Upper lobe of right lung (tissue), 1 donor: ENCODE measurements at regions not wholly inside any gene's neighbourhood (a gene's known extent, or its start where the extent isn't known, plus 50 kb on each side); places are given as distances from the start of the nearest gene placed in this dataset.

Experiments used
- ATAC-seq: fragments of 200-7000 bp; cut with Tn5 transposase; one replicate; pipeline ENCODE4 v1.9.1; 2020; ENCODE audit warnings: mild to moderate bottlenecking, moderate library complexity
- DNase-seq: peaks from one replicate; pipeline ENCODE4 v3.0.0-alpha.2; 2020
- H3K27ac ChIP-seq: fragments of 200-600 bp; one replicate; pipeline ENCODE4 v1.8.0; 2022
- H3K27me3 ChIP-seq: fragments of 200-600 bp; one replicate; pipeline ENCODE4 v1.8.0; 2022; ENCODE audit warnings: mild to moderate bottlenecking
- H3K36me3 ChIP-seq: fragments of 200-600 bp; one replicate; pipeline ENCODE4 v1.8.0; 2022
- H3K4me1 ChIP-seq: fragments of 200-600 bp; one replicate; pipeline ENCODE4 v1.8.0; 2022
- H3K4me3 ChIP-seq: fragments of 200-600 bp; one replicate; pipeline ENCODE4 v1.8.0; 2022; ENCODE audit warnings: mild to moderate bottlenecking
- H3K9me3 ChIP-seq: fragments of 200-600 bp; one replicate; pipeline ENCODE4 v1.8.0; 2022
- intact Hi-C: fragments of 100-400 bp; cut with DNase I; formaldehyde crosslinking; loops from one replicate; pipeline ENCODE4 v1.11.0; 2022
- TF ChIP-seq, protein P1 (sequence below): fragments of 200-600 bp; IDR thresholded peaks from one replicate; pipeline ENCODE4 v1.8.0; 2022; ENCODE audit warnings: antibody characterized with exemption
- donor health status: DM: no; HTN: yes; CAD: no; lungs with severe emphysema.

DNA sequence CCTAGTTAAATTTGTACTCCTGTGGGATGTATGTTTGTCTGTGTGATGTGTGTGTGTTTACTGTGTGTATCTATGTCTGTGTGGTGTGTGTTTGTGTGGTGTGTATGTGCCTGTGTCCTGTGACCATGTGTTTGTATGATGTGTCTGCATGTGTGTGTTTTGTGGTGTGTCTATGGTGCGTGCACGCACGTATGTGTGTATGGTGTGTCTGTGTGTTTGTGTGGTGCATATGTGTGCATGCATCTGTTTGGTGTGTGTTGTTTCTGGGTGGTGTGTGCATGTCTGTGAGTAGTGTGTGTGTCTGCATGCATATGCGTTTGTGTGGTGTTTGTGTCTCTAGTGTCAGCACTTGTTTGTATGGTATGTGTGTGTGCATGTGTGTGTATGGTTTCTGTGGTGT, 174.2 kb upstream of the RBFOX1 start:
- intact Hi-C loops: no loop called here
- H3K4me3 ChIP-seq: no peak overlapping the region
- no peaks in the 10 kb centered on the region for H3K36me3 ChIP-seq
- no peaks in the 10 kb centered on the region for H3K9me3 ChIP-seq
- DNase-seq: no peak
- H3K4me1 ChIP-seq: no peaks in the 10 kb centered on the region
- TF ChIP-seq, protein P1, sequence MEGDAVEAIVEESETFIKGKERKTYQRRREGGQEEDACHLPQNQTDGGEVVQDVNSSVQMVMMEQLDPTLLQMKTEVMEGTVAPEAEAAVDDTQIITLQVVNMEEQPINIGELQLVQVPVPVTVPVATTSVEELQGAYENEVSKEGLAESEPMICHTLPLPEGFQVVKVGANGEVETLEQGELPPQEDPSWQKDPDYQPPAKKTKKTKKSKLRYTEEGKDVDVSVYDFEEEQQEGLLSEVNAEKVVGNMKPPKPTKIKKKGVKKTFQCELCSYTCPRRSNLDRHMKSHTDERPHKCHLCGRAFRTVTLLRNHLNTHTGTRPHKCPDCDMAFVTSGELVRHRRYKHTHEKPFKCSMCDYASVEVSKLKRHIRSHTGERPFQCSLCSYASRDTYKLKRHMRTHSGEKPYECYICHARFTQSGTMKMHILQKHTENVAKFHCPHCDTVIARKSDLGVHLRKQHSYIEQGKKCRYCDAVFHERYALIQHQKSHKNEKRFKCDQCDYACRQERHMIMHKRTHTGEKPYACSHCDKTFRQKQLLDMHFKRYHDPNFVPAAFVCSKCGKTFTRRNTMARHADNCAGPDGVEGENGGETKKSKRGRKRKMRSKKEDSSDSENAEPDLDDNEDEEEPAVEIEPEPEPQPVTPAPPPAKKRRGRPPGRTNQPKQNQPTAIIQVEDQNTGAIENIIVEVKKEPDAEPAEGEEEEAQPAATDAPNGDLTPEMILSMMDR: no peak
- no peak overlapping the region for H3K27ac ChIP-seq
- H3K27me3 ChIP-seq: no peaks in the 10 kb centered on the region
- ATAC-seq: no peak

DNA sequence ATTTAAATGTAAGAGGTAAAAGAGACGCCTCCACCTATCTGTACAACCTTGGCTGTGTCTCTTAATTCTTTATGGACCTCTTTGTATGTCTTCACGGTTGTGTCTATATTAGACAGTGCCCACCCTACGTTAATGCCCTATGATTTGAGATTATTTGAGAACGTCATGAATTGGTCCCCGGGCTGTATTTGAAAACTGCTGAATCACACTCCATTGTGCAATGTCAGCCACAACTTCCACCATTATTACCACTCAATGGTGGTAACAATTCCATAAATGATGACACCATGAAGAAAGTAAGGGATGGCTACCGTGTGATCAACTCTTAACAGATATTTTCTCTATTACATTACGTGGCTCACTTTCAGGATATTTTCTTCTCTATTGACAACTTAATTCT, 182.4 kb upstream of the RBFOX1 start:
- Histone ChIP-seq H3K27me3 (no peaks in the 10 kb centered on the region), H3K36me3 (no peaks in the 10 kb centered on the region), H3K9me3 (no peaks in the 10 kb centered on the region), H3K4me3 (no peak overlapping the region), H3K4me1 (no peaks in the 10 kb centered on the region), H3K27ac (no peak overlapping the region)
- TF ChIP-seq, protein P1: no peak
- intact Hi-C loops: no loop called here
- no peak for ATAC-seq
- DNase-seq: no peak

DNA sequence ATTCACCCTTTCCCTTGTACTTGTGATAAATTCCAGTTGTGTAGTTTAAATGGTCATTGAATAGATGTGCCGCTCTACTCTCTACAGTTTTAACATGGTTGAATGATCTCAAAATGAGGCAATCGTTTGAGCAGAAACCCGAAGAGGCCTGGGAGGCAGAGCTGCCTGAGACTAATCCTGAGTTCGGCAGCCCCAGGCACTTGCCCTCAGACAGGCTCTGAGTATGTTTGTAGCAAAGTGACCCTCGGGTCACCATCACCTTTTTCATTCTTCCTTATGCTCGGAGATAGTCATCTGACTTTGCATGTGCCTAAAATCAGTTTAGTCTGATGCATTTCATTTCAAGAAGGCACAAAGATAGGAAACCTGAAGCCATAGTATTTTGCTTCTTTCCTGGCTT, 184.0 kb upstream of the RBFOX1 start:
- H3K27me3 ChIP-seq: no peaks in the 10 kb centered on the region
- no peaks in the 10 kb centered on the region for H3K36me3 ChIP-seq
- no peak overlapping the region for H3K4me3 ChIP-seq
- TF ChIP-seq, protein P1: no peak
- no peaks in the 10 kb centered on the region for H3K4me1 ChIP-seq
- no peak for ATAC-seq
- intact Hi-C loops: no loop called here
- no peak for DNase-seq
- no peaks in the 10 kb centered on the region for H3K9me3 ChIP-seq
- H3K27ac ChIP-seq: no peak overlapping the region

DNA sequence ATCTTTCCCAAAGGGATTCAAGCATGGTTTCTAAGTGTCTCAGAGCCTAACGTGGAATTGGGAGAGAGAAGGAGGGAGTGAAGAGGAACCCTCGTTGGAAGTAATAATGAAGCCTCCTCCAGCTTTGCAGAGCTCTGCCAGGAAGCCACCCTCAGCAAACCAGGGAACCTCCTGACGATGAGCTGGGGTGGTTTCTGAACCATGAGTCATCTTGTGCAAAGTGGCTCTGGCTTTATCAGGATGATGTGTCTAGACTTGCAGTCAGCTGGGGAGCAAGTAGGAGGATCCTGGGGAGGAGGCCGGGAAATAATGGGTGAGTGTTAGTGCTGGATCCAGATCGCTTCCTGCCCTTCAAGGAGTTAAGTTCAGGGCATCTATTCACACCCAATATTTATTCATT, 191.7 kb upstream of the RBFOX1 start:
- Histone ChIP-seq H3K27ac (no peak overlapping the region), H3K36me3 (no peaks in the 10 kb centered on the region), H3K27me3 (no peaks in the 10 kb centered on the region), H3K9me3 (no peaks in the 10 kb centered on the region), H3K4me3 (no peak overlapping the region), H3K4me1 (no peaks in the 10 kb centered on the region)
- DNase-seq (no peak), ATAC-seq (no peak)
- TF ChIP-seq, protein P1: no peak
- intact Hi-C loops: no loop called here

DNA sequence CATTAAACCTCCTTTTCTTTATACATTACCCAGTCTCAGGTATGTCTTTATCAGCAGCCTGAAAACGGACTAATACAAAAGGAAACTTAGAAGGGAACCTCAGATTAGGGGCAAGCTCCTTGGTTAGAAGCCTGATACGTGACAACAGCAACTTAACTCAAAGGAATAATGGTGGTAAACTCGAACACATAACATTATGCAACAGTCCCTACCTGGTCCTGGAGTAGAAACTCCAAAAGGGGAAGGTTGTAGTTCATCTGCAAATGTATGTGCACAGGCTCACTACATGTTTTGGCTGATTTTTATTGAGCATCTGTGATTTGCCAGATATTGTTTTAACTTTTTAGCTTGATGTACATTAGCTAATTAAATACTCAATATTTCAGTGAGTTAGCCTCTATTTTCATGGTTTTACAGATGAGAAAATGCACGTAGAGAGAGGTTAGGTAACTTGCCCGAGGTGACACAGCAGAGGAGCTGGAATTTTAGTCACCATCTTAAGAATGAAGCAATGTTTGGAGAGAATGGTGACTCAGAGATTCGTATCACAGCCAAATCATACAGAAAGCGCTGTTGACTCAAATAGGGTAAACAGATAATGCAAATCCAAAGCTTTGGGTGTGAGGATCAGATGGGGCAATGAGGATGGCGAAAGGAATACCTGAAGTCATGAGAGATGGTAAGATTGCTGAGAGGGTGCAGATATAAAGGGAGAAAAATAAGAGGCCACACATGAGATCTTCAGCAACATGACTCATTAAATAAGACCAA, 194.9 kb upstream of the RBFOX1 start:
- Histone ChIP-seq H3K4me3 (no peak overlapping the region), H3K36me3 (no peaks in the 10 kb centered on the region), H3K4me1 (no peaks in the 10 kb centered on the region), H3K27ac (no peak overlapping the region), H3K9me3 (no peaks in the 10 kb centered on the region), H3K27me3 (no peaks in the 10 kb centered on the region)
- intact Hi-C loops: no loop called here
- no peak for DNase-seq
- ATAC-seq: peak; percentile 60
- TF ChIP-seq, protein P1: no peak

DNA sequence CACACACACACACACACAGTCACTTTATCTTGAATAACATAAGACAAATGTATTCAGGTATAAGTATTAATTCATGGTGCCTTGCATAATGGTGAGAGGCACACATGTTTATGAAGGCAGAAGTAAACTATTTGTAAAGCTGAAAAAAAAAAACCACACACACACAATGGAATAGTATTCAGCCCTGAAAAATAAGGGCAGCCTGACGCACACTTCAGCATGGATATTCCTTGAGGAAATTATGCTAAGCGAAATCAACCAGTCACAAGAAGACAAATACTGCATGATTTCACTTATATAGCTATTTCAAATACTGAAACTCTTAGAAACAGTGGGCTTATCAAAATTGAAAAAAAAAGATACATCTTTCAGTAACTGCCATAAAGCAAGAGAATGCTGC, 200.2 kb upstream of the RBFOX1 start:
- ATAC-seq: no peak
- Histone ChIP-seq H3K27ac (no peak overlapping the region), H3K4me3 (no peak overlapping the region), H3K9me3 (no peaks in the 10 kb centered on the region), H3K27me3 (no peaks in the 10 kb centered on the region), H3K36me3 (no peaks in the 10 kb centered on the region), H3K4me1 (no peaks in the 10 kb centered on the region)
- DNase-seq: no peak
- TF ChIP-seq, protein P1: no peak
- intact Hi-C loops: no loop called here
